ENCODE measurements at regions not wholly inside any gene's neighbourhood (a gene's known extent, or its start where the extent isn't known, plus 50 kb on each side); places are given as distances from the start of the nearest gene placed in this dataset.

DNA sequence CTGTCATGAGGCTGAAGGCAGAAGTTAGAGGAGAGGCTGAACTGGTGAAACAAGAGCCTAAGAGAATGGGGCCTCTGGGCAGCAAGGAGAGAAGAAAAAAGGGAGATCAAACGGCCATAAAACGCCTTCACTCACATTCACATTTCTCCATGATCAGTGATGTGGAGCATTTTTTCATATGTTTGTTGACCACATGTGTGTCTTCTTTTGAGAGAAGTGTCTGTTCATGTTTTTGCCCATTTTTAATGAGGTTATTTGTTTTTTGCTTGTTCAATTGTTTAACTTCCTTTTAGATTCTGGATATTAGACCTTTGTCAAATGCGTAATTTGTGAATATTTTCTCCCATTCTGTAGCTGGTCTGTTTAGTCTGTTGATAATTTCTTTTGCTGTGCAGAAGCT is 155.0 kb downstream of the TMEM26 start:
- ATAC-seq: no peak
- Histone ChIP-seq H3K27ac (ENCODE audit: extremely low read length, insufficient read depth, low read length) (no peak overlapping the region), H3K9ac (ENCODE audit: insufficient read depth, low read depth, low read length) (no peak overlapping the region), H3K4me1 (ENCODE audit: insufficient read depth, low read length) (no peaks in the 10 kb centered on the region), H3K79me2 (ENCODE audit: insufficient read depth, low read length) (no peaks in the 10 kb centered on the region), H4K20me1 (ENCODE audit: insufficient read depth, low read length) (no peaks in the 10 kb centered on the region), H3K9me3 (ENCODE audit: low read length) (no peaks in the 10 kb centered on the region), H3K4me2 (ENCODE audit: low read depth, low read length) (no peak overlapping the region), H3K36me3 (replicated peaks in 1 of 2; ENCODE audit: control insufficient read depth in 1 of 2, insufficient read depth in 2 of 2, low read length in 2 of 2) (no peaks in the 10 kb centered on the region), H3K4me3 (replicated peaks in 1 of 3; ENCODE audit: insufficient read depth in 1 of 3, low read depth in 2 of 3, low read length in 3 of 3) (no peak overlapping the region), H2AFZ (ENCODE audit: low read length) (no peak overlapping the region), H3K27me3 (ENCODE audit: control insufficient read depth in 1 of 2, insufficient read depth in 2 of 2, low read length in 2 of 2) (peaks cover 0 to 10% of the 10 kb centered on the region in 2 experiments; a peak in 1 of 5 replicates)
- intact Hi-C loops (cut with micrococcal nuclease; ENCODE audit: unreplicated experiment) (no loop called here), in situ Hi-C loops (cut with HindIII; ENCODE audit: extremely low pct_ligation_motif_present, low pct_unique_long_range_greater_than_20kb) (no loop called here)
- POLR2A ChIA-PET: no interaction called here
- no TSS peak for BruUV-seq (replicated peaks)
- FAIRE-seq: no peak
- no peak for DNase-seq (ENCODE audit: low spot score)
- TF ChIP-seq GZF1 (CRISPR knock-in tag; IDR thresholded peaks at IDR 0.05) (no peak), NFKBIZ (CRISPR knock-in tag; IDR thresholded peaks at IDR 0.05) (no peak), ARNT2 (CRISPR knock-in tag; IDR thresholded peaks at IDR 0.05; ENCODE audit: low read depth) (no peak)
- WGBS (ENCODE audit: low lambda C conversion rate): 2% methylated on average over 3 of the region's 3 CpGs
- CTCF ChIA-PET (ENCODE audit: low intra/inter-chr PET ratio, low total read pairs): no interaction called here

DNA sequence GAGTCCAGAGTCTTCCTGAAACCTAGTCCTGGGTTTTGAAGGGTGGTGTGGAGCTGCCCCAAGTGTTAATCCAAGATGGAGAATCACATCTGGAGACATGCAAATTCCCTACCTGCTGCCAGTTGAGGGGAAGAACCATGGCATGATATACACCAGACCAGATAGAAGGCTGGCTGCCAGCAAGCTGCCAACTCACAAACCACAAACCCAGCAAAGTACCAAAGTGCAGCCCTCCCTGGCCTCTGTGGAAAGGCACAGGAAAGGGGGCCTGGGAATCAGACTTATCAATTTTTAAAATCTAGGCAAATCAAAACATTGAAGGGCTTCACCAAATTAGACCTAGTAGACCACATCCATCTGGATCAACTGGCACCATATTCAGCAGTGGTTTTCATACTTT is 157.0 kb downstream of the TMEM26 start:
- Histone ChIP-seq H3K4me2 (ENCODE audit: low read depth, low read length) (no peak overlapping the region), H3K36me3 (replicated peaks in 1 of 2; ENCODE audit: control insufficient read depth in 1 of 2, insufficient read depth in 2 of 2, low read length in 2 of 2) (no peaks in the 10 kb centered on the region), H3K9me3 (ENCODE audit: low read length) (no peaks in the 10 kb centered on the region), H3K4me3 (replicated peaks in 1 of 3; ENCODE audit: insufficient read depth in 1 of 3, low read depth in 2 of 3, low read length in 3 of 3) (no peak overlapping the region), H3K9ac (ENCODE audit: insufficient read depth, low read depth, low read length) (no peak overlapping the region), H3K4me1 (ENCODE audit: insufficient read depth, low read length) (no peaks in the 10 kb centered on the region), H3K27ac (ENCODE audit: extremely low read length, insufficient read depth, low read length) (no peak overlapping the region), H4K20me1 (ENCODE audit: insufficient read depth, low read length) (no peaks in the 10 kb centered on the region), H2AFZ (ENCODE audit: low read length) (no peak overlapping the region), H3K27me3 (ENCODE audit: control insufficient read depth in 1 of 2, insufficient read depth in 2 of 2, low read length in 2 of 2) (peaks cover 0 to 10% of the 10 kb centered on the region in 2 experiments; a peak in 2 of 5 replicates), H3K79me2 (ENCODE audit: insufficient read depth, low read length) (no peaks in the 10 kb centered on the region)
- in situ Hi-C loops (cut with HindIII; ENCODE audit: extremely low pct_ligation_motif_present, low pct_unique_long_range_greater_than_20kb): no loop called here
- ChIA-PET POLR2A (no interaction called here), CTCF (ENCODE audit: low intra/inter-chr PET ratio, low total read pairs) (no interaction called here)
- BruUV-seq (replicated peaks): no TSS peak
- TF ChIP-seq RARG (CRISPR knock-in tag; IDR thresholded peaks at IDR 0.05; ENCODE audit: low read depth): no peak
- TF ChIP-seq HDAC1 (CRISPR knock-in tag; IDR thresholded peaks at IDR 0.05): no peak
- no peak for TF ChIP-seq ZNF615 (CRISPR knock-in tag; IDR thresholded peaks at IDR 0.05; ENCODE audit: borderline replicate concordance)
- TF ChIP-seq, protein P1, sequence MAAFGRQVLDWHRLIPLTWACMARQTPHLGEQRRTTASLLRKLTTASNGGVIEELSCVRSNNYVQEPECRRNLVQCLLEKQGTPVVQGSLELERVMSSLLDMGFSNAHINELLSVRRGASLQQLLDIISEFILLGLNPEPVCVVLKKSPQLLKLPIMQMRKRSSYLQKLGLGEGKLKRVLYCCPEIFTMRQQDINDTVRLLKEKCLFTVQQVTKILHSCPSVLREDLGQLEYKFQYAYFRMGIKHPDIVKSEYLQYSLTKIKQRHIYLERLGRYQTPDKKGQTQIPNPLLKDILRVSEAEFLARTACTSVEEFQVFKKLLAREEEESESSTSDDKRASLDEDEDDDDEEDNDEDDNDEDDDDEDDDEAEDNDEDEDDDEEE (CRISPR knock-in tag; IDR thresholded peaks at IDR 0.05): no peak
- TF ChIP-seq NBN (conservative IDR thresholded peaks at IDR 0.05): no peak
- no peak for TF ChIP-seq ZFP62 (CRISPR knock-in tag; IDR thresholded peaks at IDR 0.05)
- no peak for TF ChIP-seq DNMT3B (CRISPR knock-in tag; conservative IDR thresholded peaks at IDR 0.05)
- TF ChIP-seq, protein P2, sequence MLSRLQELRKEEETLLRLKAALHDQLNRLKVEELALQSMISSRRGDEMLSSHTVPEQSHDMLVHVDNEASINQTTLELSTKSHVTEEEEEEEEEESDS (CRISPR knock-in tag; IDR thresholded peaks at IDR 0.05; ENCODE audit: borderline replicate concordance): no peak
- no peak for TF ChIP-seq HMGA1 (CRISPR knock-in tag; conservative IDR thresholded peaks at IDR 0.05)
- TF ChIP-seq TRIM24 (CRISPR knock-in tag; IDR thresholded peaks at IDR 0.05): no peak
- no peak for TF ChIP-seq ZC3H13 (CRISPR knock-in tag; IDR thresholded peaks at IDR 0.05)
- no peak for TF ChIP-seq PCBP2 (optimal IDR thresholded peaks at IDR 0.05; ENCODE audit: low read depth, low read length, poor library complexity, severe bottlenecking)
- no peak for TF ChIP-seq ZNF292 (CRISPR knock-in tag; IDR thresholded peaks at IDR 0.05; ENCODE audit: borderline replicate concordance, low read depth)
- TF ChIP-seq, protein P3, sequence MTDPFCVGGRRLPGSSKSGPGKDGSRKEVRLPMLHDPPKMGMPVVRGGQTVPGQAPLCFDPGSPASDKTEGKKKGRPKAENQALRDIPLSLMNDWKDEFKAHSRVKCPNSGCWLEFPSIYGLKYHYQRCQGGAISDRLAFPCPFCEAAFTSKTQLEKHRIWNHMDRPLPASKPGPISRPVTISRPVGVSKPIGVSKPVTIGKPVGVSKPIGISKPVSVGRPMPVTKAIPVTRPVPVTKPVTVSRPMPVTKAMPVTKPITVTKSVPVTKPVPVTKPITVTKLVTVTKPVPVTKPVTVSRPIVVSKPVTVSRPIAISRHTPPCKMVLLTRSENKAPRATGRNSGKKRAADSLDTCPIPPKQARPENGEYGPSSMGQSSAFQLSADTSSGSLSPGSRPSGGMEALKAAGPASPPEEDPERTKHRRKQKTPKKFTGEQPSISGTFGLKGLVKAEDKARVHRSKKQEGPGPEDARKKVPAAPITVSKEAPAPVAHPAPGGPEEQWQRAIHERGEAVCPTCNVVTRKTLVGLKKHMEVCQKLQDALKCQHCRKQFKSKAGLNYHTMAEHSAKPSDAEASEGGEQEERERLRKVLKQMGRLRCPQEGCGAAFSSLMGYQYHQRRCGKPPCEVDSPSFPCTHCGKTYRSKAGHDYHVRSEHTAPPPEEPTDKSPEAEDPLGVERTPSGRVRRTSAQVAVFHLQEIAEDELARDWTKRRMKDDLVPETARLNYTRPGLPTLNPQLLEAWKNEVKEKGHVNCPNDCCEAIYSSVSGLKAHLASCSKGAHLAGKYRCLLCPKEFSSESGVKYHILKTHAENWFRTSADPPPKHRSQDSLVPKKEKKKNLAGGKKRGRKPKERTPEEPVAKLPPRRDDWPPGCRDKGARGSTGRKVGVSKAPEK (CRISPR knock-in tag; IDR thresholded peaks at IDR 0.05; ENCODE audit: borderline replicate concordance): no peak
- ATAC-seq (no peak), FAIRE-seq (no peak), DNase-seq (ENCODE audit: low spot score) (no peak)
- intact Hi-C loops (cut with micrococcal nuclease; ENCODE audit: unreplicated experiment): no loop called here
